K562 (cell line): ENCODE measurements at regions not wholly inside any gene's neighbourhood (a gene's known extent, or its start where the extent isn't known, plus 50 kb on each side); places are given as distances from the start of the nearest gene placed in this dataset.
A peak's percentile ranks its signal among the peaks of the same experiment; 100 is the strongest.

ENCODE experiments used
- ATAC-seq: fragments of 200-7000 bp; cut with Tn5 transposase; 3 replicates; pipeline ENCODE4 v1.9.1; 2020; ENCODE audit warnings: moderate library complexity
- BruUV-seq: library from RNA; stranded (reverse); fragments of 400-500 nt; replicated peaks from 2 replicates; lab custom pipeline; 2021; lab: Mats Ljungman, UMichigan
- CTCF ChIA-PET: fragments of 300-600 bp; formaldehyde crosslinking; extraction: SDS; loops from one replicate; lab custom pipeline; 2021; ENCODE audit warnings: low intra/inter-chr PET ratio; lab: Yijun Ruan, JAX
- POLR2A ChIA-PET: fragments of 300-600, 350-650 bp; sonication (Branson Sonifier 250); formaldehyde crosslinking; extraction: SDS; loops from one replicate; lab custom pipeline; 2021; ENCODE audit warnings: antibody characterized with exemption, inconsistent platforms; lab: Yijun Ruan, JAX
- DNase-seq, 4 experiments: peaks; one replicate each; pipeline versions ENCODE4 v3.0.0 to v3.0.0-alpha.2; 2011 to 2018; ENCODE audit warnings: low spot score in 3 of 4, mixed read lengths in 3 of 4; ENCODE audit errors: extremely low read depth in 1 of 4
- FAIRE-seq: peaks from 2 replicates; lab custom pipeline; 2011; peaks lifted over from hg19 to GRCh38; lab: Jason Lieb, UNC
- H2AFZ ChIP-seq: 2 replicates; pipeline ENCODE4 v1.6.0; 2011; ENCODE audit warnings: low read depth, low read length, control low read depth, inconsistent platforms
- H3K27ac ChIP-seq: fragments of 200-600 bp; 3 replicates; pipeline ENCODE4 v1.8.0; 2011; ENCODE audit warnings: low read depth, mild to moderate bottlenecking, control low read depth, inconsistent platforms, low read length, moderate library complexity, mixed read lengths; ENCODE audit errors: extremely low read depth
- H3K27me3 ChIP-seq, 2 experiments: fragments of 300-600 bp in 1 of 2; 2 replicates in 1 of 2; 3 replicates in 1 of 2; pipeline versions ENCODE4 v1.6.0 to v1.8.0; 2011; ENCODE audit warnings: inconsistent platforms in 2 of 2, low read length in 2 of 2, mild to moderate bottlenecking in 1 of 2, mixed read lengths in 1 of 2, moderate library complexity in 1 of 2; ENCODE audit not compliant: control insufficient read depth in 2 of 2, insufficient read depth in 2 of 2
- H3K36me3 ChIP-seq: fragments of 300-600 bp; 3 replicates; pipeline ENCODE4 v1.8.0; 2011; ENCODE audit warnings: mild to moderate bottlenecking, low read length, inconsistent platforms; ENCODE audit not compliant: control insufficient read depth, insufficient read depth
- H3K4me1 ChIP-seq, 2 experiments: fragments of 200-600 bp in 1 of 2; replicated peaks in 1 of 2; 2 replicates in 1 of 2; 3 replicates in 1 of 2; pipeline versions ENCODE4 v1.5.1 to v1.8.0; 2011; ENCODE audit warnings: inconsistent platforms in 2 of 2, low read length in 2 of 2, mild to moderate bottlenecking in 1 of 2, mixed read lengths in 1 of 2, moderate library complexity in 1 of 2; ENCODE audit not compliant: control insufficient read depth in 2 of 2, insufficient read depth in 2 of 2
- H3K4me2 ChIP-seq: 2 replicates; pipeline ENCODE4 v1.6.1; 2011; ENCODE audit warnings: low read length, control low read depth, inconsistent platforms, mixed read lengths; ENCODE audit not compliant: insufficient read depth
- H3K4me3 ChIP-seq: fragments of 200-600 bp; sonication (generic), shearing (Covaris generic); 2 replicates; pipeline ENCODE4 v1.5.1; 2016; ENCODE audit warnings: control low read depth, inconsistent platforms
- H3K79me2 ChIP-seq: fragments of 200-600 bp; 3 replicates; pipeline ENCODE4 v1.8.0; 2011; ENCODE audit warnings: low read length, inconsistent platforms; ENCODE audit not compliant: control insufficient read depth, insufficient read depth
- H3K9ac ChIP-seq, 2 experiments: 2 replicates each; pipeline versions ENCODE4 v1.6.0 to v1.6.1; 2011; ENCODE audit warnings: low read depth in 2 of 2, low read length in 2 of 2, control low read depth in 1 of 2, inconsistent platforms in 1 of 2, mild to moderate bottlenecking in 1 of 2, mixed read lengths in 1 of 2; ENCODE audit not compliant: insufficient read depth in 1 of 2
- H3K9me1 ChIP-seq: one replicate; pipeline ENCODE4 v1.6.0; 2011; ENCODE audit warnings: inconsistent platforms, mild to moderate bottlenecking, low read length, moderate library complexity; ENCODE audit not compliant: control insufficient read depth, insufficient read depth
- H3K9me3 ChIP-seq: replicated peaks from 2 replicates; pipeline ENCODE4 v1.5.1; 2011; ENCODE audit warnings: low read depth, low read length, inconsistent platforms; ENCODE audit not compliant: control insufficient read depth, insufficient read depth
- H4K20me1 ChIP-seq: replicated peaks from 2 replicates; pipeline ENCODE4 v1.6.1; 2011; ENCODE audit warnings: low read length, inconsistent platforms, mixed read lengths; ENCODE audit not compliant: control insufficient read depth, insufficient read depth
- CBFB ChIP-seq: sonication (generic); formaldehyde crosslinking; IDR thresholded peaks from 2 replicates; pipeline ENCODE4 v1.4.0; 2020; ENCODE audit warnings: mild to moderate bottlenecking, missing genetic modification reagents
- EHMT2 ChIP-seq: fragments of 450-650 bp; IDR thresholded peaks from 2 replicates; pipeline ENCODE4 v1.6.1; 2018; ENCODE audit warnings: antibody characterized with exemption
- ERF ChIP-seq: fragments of 450-650 bp; formaldehyde crosslinking; IDR thresholded peaks from 2 replicates; pipeline ENCODE4 v1.4.0; 2020; ENCODE audit warnings: mild to moderate bottlenecking, mixed read lengths
- FIP1L1 ChIP-seq: fragments of 200-400 bp; formaldehyde crosslinking; IDR thresholded peaks from 2 replicates; pipeline ENCODE4 v1.6.1; 2018; ENCODE audit warnings: mild to moderate bottlenecking, low read depth, low read length; ENCODE audit not compliant: poor library complexity, severe bottlenecking
- JUND ChIP-seq, 2 experiments: IDR thresholded peaks; 2 replicates in 1 of 2; 3 replicates in 1 of 2; pipeline ENCODE4 v1.6.1; 2011; ENCODE audit warnings: borderline replicate concordance in 2 of 2, low read depth in 2 of 2, low read length in 2 of 2, improper control_type of control experiment in 1 of 2, missing biosample characterization in 1 of 2, missing genetic modification characterization in 1 of 2, missing genetic modification reagents in 1 of 2
- KDM5B ChIP-seq: fragments of 200-600 bp; sonication (generic); IDR thresholded peaks from 2 replicates; pipeline ENCODE4 v1.6.1; 2012; ENCODE audit warnings: low read depth, mild to moderate bottlenecking, moderate library complexity, low read length, control low read depth, inconsistent platforms; ENCODE audit not compliant: insufficient replicate concordance
- MYC ChIP-seq, 2 experiments: fragments of 250-450 bp in 1 of 2; sonication (Bioruptor Pico) in 1 of 2; IDR thresholded peaks; 2 replicates each; pipeline versions ENCODE4 v1.5.1 to v1.6.1; 2012 to 2021; ENCODE audit warnings: low read depth in 2 of 2, borderline replicate concordance in 1 of 2, improper control_type of control experiment in 1 of 2, low read length in 1 of 2, mild to moderate bottlenecking in 1 of 2, moderate library complexity in 1 of 2
- MYNN ChIP-seq, 2 experiments: sonication (generic); formaldehyde crosslinking in 1 of 2; IDR thresholded peaks; 2 replicates each; pipeline versions ENCODE4 v1.5.0 to v1.6.1; 2016 to 2020; ENCODE audit warnings: antibody characterized with exemption in 1 of 2, missing genetic modification reagents in 1 of 2
- SMAD4 ChIP-seq: fragments of 250-450 bp; sonication (Bioruptor Pico); conservative IDR thresholded peaks from 2 replicates; pipeline ENCODE4 v1.8.0; 2021; ENCODE audit warnings: inconsistent platforms, mild to moderate bottlenecking, moderate library complexity
- SRF ChIP-seq, 2 experiments: fragments of 250-450, 450-650 bp in 1 of 2; sonication (Bioruptor Pico) in 1 of 2; sonication (generic) in 1 of 2; formaldehyde crosslinking; IDR thresholded peaks; 2 replicates each; pipeline versions ENCODE4 v1.5.0 to v1.5.1; 2020 to 2022; ENCODE audit warnings: mild to moderate bottlenecking in 1 of 2, missing genetic modification reagents in 1 of 2
- SRSF7 ChIP-seq: fragments of 200-400 bp; formaldehyde crosslinking; optimal IDR thresholded peaks from 2 replicates; pipeline ENCODE3; 2017; ENCODE audit warnings: mild to moderate bottlenecking, low read depth, low read length
- TEAD4 ChIP-seq, 2 experiments: sonication (generic) in 1 of 2; formaldehyde crosslinking in 1 of 2; IDR thresholded peaks; 2 replicates each; pipeline versions ENCODE4 v1.6.1 to v1.8.0; 2012 to 2022; ENCODE audit warnings: borderline replicate concordance in 1 of 2, inconsistent platforms in 1 of 2, low read length in 1 of 2, mild to moderate bottlenecking in 1 of 2, missing genetic modification reagents in 1 of 2
- ZBTB34 ChIP-seq: fragments of 250-450 bp; sonication (Bioruptor Pico); IDR thresholded peaks from 2 replicates; pipeline ENCODE4 v1.8.0; 2021; ENCODE audit warnings: mild to moderate bottlenecking, moderate library complexity
- ZNF121 ChIP-seq: sonication (generic); formaldehyde crosslinking; conservative IDR thresholded peaks from 2 replicates; pipeline ENCODE4 v1.8.0; 2022; ENCODE audit warnings: missing genetic modification reagents
- ZNF175 ChIP-seq: fragments of 200-800 bp; sonication (Bioruptor generic); IDR thresholded peaks from 2 replicates; pipeline ENCODE4 v1.6.1; 2016; ENCODE audit warnings: low read depth, mild to moderate bottlenecking, missing genetic modification characterization, missing compliant biosample characterization
- ZNF408 ChIP-seq: fragments of 250-450 bp; sonication (Bioruptor Pico); IDR thresholded peaks from 2 replicates; pipeline ENCODE4 v1.4.0; 2020; ENCODE audit warnings: low read depth, mild to moderate bottlenecking, moderate library complexity
- ZNF507 ChIP-seq: conservative IDR thresholded peaks from 2 replicates; pipeline ENCODE4 v1.6.1; 2017; ENCODE audit warnings: missing genetic modification characterization, missing compliant biosample characterization
- ZNF586 ChIP-seq: fragments of 450-650 bp; formaldehyde crosslinking; conservative IDR thresholded peaks from 2 replicates; pipeline ENCODE4 v1.4.0; 2020; ENCODE audit warnings: mild to moderate bottlenecking, moderate library complexity
- WGBS: fragments of 100-300 bp; shearing (Covaris generic); methylation state at CpG from one replicate; pipeline ENCODE4 v1.1.6; 2016; ENCODE audit warnings: low coverage, mixed read lengths; ENCODE audit not compliant: insufficient coverage; ENCODE audit errors: missing lambda C conversion rate; 5-methylcytosine and 5-hydroxymethylcytosine counted together
- in situ Hi-C: fragments of 300-500 bp; cut with MboI; formaldehyde crosslinking; loops from 4 replicates; pipeline ENCODE4 v1.15.0; 2018; ENCODE audit warnings: inconsistent platforms, mixed read lengths
- intact Hi-C: fragments of 100-400 bp; cut with micrococcal nuclease; formaldehyde crosslinking; loops from 2 replicates; pipeline ENCODE4 v1.14.2; 2022

GRCh38 chr22:22179858-22180257 lies 64.7 kb upstream of the VPREB1 start:
- no peak overlapping the region for H3K27ac ChIP-seq
- H3K36me3 ChIP-seq: no peaks in the 10 kb centered on the region
- no peak overlapping the region for H3K4me2 ChIP-seq
- H3K4me3 ChIP-seq: no peak overlapping the region
- in situ Hi-C loops (no loop called here), intact Hi-C loops (no loop called here)
- BruUV-seq: no TSS peak
- peaks cover 45 to 50% of the 10 kb centered on the region in 2 experiments; a peak in 4 of 5 replicates for H3K27me3 ChIP-seq
- ATAC-seq (no peak), FAIRE-seq (no peak), DNase-seq (no peak)
- WGBS: 2% methylated on average over 3 of the region's 3 CpGs
- no peak overlapping the region for H3K9ac ChIP-seq
- TF ChIP-seq ZNF507 (no peak), SRF (CRISPR knock-in tag; IDR thresholded peaks at IDR 0.05) (peak in 1 of 2 experiments; percentile 52; a peak in 1 of 4 replicates), ZBTB34 (CRISPR knock-in tag) (no peak), SMAD4 (CRISPR knock-in tag) (no peak), TEAD4 (IDR thresholded peaks at IDR 0.05; ENCODE audit: low read length) (no peak), TEAD4 (CRISPR knock-in tag; IDR thresholded peaks at IDR 0.05; ENCODE audit: borderline replicate concordance) (no peak), EHMT2 (no peak), MYNN (IDR thresholded peaks at IDR 0.05) (no peak), MYNN (CRISPR knock-in tag; IDR thresholded peaks at IDR 0.05) (0 out of 2 replicates have a peak, but pooled peaks have one; percentile 27), ZNF408 (CRISPR knock-in tag) (no peak), CBFB (CRISPR knock-in tag) (0 out of 2 replicates have a peak, but pooled peaks have one; percentile 46), KDM5B (peak; percentile 26), FIP1L1 (no peak), ZNF121 (CRISPR knock-in tag) (no peak), MYC (IDR thresholded peaks at IDR 0.05; ENCODE audit: low read depth, low read length) (no peak), MYC (CRISPR knock-in tag; IDR thresholded peaks at IDR 0.05; ENCODE audit: borderline replicate concordance, low read depth) (0 out of 2 replicates have a peak, but pooled peaks have one; percentile 16), ZNF586 (CRISPR knock-in tag) (0 out of 2 replicates have a peak, but pooled peaks have one; percentile 28), ERF (CRISPR knock-in tag) (0 out of 2 replicates have a peak, but pooled peaks have one; percentile 32), SRSF7 (no peak), JUND (IDR thresholded peaks at IDR 0.05; ENCODE audit: borderline replicate concordance, low read depth, low read length) (no peak), JUND (tag; IDR thresholded peaks at IDR 0.05; ENCODE audit: borderline replicate concordance, low read depth, low read length) (no peak; the same call in 2 of the 3 replicates), ZNF175 (CRISPR knock-in tag) (no peak)
- H2AFZ ChIP-seq: no peak overlapping the region
- no peaks in the 10 kb centered on the region for H3K4me1 ChIP-seq
- POLR2A ChIA-PET: interaction anchor here (0.7 to 12.4 kb wide), 10 partner anchors 10 to 181 kb away, joined by 3 to 193 read pairs (median 5); no protein-coding TSS in a partner anchor
- H4K20me1 ChIP-seq: 0 out of 2 replicates have a peak, but pooled peaks cover 9% of the 10 kb centered on the region
- no peaks in the 10 kb centered on the region for H3K9me1 ChIP-seq
- no peaks in the 10 kb centered on the region for H3K79me2 ChIP-seq
- no peaks in the 10 kb centered on the region for H3K9me3 ChIP-seq
- CTCF ChIA-PET: interaction anchor here (1.1 kb wide), 1 partner anchor 79 kb away, joined by 3 read pairs; no protein-coding TSS in a partner anchor
